ENCODE measurements at regions not wholly inside any gene's neighbourhood (a gene's known extent, or its start where the extent isn't known, plus 50 kb on each side); places are given as distances from the start of the nearest gene placed in this dataset.

- H4K20me1 ChIP-seq: no peaks in the 10 kb centered on the region
- H3K9ac ChIP-seq: no peak overlapping the region
- no peaks in the 10 kb centered on the region for H3K36me3 ChIP-seq
- H3K4me1 ChIP-seq: no peaks in the 10 kb centered on the region
- H3K27me3 ChIP-seq: no peaks in the 10 kb centered on the region
- TF ChIP-seq Cebpa-rat (IDR thresholded peaks at IDR 0.05): no peak
- no peak overlapping the region for H3K4me2 ChIP-seq
- no peak overlapping the region for H3K27ac ChIP-seq
- H3K9me3 ChIP-seq (replicated peaks in 1 of 11): no peaks in the 10 kb centered on the region
- no peak overlapping the region for H3K4me3 ChIP-seq
These were observed 1273.8 kb downstream of the FAM181B start for GRCh38 chr11:81459766-81460306.

- no peaks in the 10 kb centered on the region for H3K4me1 ChIP-seq
- H3K36me3 ChIP-seq: no peaks in the 10 kb centered on the region
- no peak overlapping the region for H3K4me2 ChIP-seq
- no peak overlapping the region for H3K27ac ChIP-seq
- no peak overlapping the region for H3K9ac ChIP-seq
- H3K4me3 ChIP-seq: no peak overlapping the region
- H3K27me3 ChIP-seq: no peaks in the 10 kb centered on the region
- TF ChIP-seq Cebpa-rat (IDR thresholded peaks at IDR 0.05): no peak
- H3K9me3 ChIP-seq (replicated peaks in 1 of 11): no peaks in the 10 kb centered on the region
- no peaks in the 10 kb centered on the region for H4K20me1 ChIP-seq
These were observed 1284.0 kb downstream of the FAM181B start for GRCh38 chr11:81449588-81450156.

GRCh38 chr11:81444297-81444696 is 1289.4 kb downstream of the FAM181B start:
- TF ChIP-seq Cebpa-rat (IDR thresholded peaks at IDR 0.05): no peak
- no peak overlapping the region for H3K4me2 ChIP-seq
- no peak overlapping the region for H3K9ac ChIP-seq
- H3K27ac ChIP-seq: no peak overlapping the region
- no peaks in the 10 kb centered on the region for H3K4me1 ChIP-seq
- H3K36me3 ChIP-seq: no peaks in the 10 kb centered on the region
- H3K9me3 ChIP-seq (replicated peaks in 1 of 11): peaks cover 0 to 7% (median 0%) of the 10 kb centered on the region in 11 experiments; a peak in 3 of 22 replicates
- no peaks in the 10 kb centered on the region for H3K27me3 ChIP-seq
- no peaks in the 10 kb centered on the region for H4K20me1 ChIP-seq
- no peak overlapping the region for H3K4me3 ChIP-seq

DNA sequence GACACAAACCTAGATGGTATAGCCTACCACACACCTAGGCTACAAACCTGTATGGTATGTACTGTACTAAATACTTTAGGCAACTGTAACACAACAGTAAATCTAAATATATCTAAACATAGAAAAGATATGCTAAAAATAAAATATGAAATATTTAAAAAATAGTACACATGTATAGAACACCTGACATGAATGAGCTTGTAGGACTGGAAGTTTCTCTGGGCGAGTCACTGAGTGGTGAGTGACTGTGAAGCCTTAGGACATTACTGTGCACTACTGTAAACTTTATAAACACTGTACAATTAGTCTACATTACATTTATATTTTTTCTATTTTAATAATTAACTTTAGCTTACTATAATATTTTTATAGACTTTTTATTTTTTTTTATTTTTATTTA is 1301.3 kb downstream of the FAM181B start:
- H3K36me3 ChIP-seq: no peaks in the 10 kb centered on the region
- no peaks in the 10 kb centered on the region for H3K27me3 ChIP-seq
- no peaks in the 10 kb centered on the region for H3K4me1 ChIP-seq
- H4K20me1 ChIP-seq: no peaks in the 10 kb centered on the region
- no peak overlapping the region for H3K9ac ChIP-seq
- H3K4me3 ChIP-seq: no peak overlapping the region
- no peaks in the 10 kb centered on the region for H3K9me3 ChIP-seq (replicated peaks in 1 of 11)
- H3K27ac ChIP-seq: no peak overlapping the region
- no peak for TF ChIP-seq Cebpa-rat (IDR thresholded peaks at IDR 0.05)
- H3K4me2 ChIP-seq: no peak overlapping the region

DNA sequence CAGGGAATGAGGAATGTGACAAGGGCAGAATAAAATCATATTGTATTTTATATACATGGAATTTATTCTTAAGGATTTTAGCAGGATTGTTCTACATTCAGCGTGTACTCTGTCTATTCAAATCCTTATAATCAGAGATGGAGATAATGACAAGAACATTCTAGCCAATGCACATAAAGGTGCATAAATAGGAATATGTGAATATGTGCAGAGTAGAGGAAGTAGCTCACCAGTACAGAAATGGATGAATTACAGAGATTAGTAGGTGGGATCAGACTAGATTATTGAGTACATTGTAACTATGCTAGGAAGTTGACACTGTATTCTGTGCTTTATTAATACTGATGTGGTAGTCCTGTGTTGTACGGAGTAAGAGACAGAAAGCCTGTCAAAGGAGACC is 1308.8 kb downstream of the FAM181B start:
- no peak overlapping the region for H3K4me2 ChIP-seq
- H3K9me3 ChIP-seq (replicated peaks in 1 of 11): no peaks in the 10 kb centered on the region
- no peak overlapping the region for H3K4me3 ChIP-seq
- H3K4me1 ChIP-seq: no peaks in the 10 kb centered on the region
- TF ChIP-seq Cebpa-rat (IDR thresholded peaks at IDR 0.05): no peak
- no peaks in the 10 kb centered on the region for H3K36me3 ChIP-seq
- H4K20me1 ChIP-seq: no peaks in the 10 kb centered on the region
- no peaks in the 10 kb centered on the region for H3K27me3 ChIP-seq
- H3K27ac ChIP-seq: no peak overlapping the region
- no peak overlapping the region for H3K9ac ChIP-seq

DNA sequence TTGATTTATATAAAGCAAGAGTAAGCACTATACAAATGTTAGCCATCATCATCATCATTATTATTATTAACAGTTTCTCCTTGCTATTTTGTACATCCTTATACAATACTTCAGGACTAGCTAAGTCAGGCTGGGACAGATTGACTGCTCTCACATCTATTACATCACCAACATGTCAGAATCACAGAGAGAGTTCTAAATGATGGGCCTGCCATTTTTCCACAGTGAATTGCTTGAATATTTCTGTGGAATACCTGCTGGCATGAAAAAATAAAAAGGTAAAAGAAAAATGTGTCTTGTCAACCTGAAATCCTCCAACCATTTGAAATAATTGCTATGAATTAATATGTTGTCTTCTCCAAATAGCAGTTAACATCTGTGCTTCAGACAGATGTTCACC is 1311.3 kb downstream of the FAM181B start:
- TF ChIP-seq Cebpa-rat (IDR thresholded peaks at IDR 0.05): no peak
- no peaks in the 10 kb centered on the region for H3K27me3 ChIP-seq
- no peak overlapping the region for H3K27ac ChIP-seq
- no peaks in the 10 kb centered on the region for H4K20me1 ChIP-seq
- H3K36me3 ChIP-seq: no peaks in the 10 kb centered on the region
- no peak overlapping the region for H3K9ac ChIP-seq
- H3K4me3 ChIP-seq: no peak overlapping the region
- no peak overlapping the region for H3K4me2 ChIP-seq
- H3K9me3 ChIP-seq (replicated peaks in 1 of 11): no peaks in the 10 kb centered on the region
- H3K4me1 ChIP-seq: no peaks in the 10 kb centered on the region

DNA sequence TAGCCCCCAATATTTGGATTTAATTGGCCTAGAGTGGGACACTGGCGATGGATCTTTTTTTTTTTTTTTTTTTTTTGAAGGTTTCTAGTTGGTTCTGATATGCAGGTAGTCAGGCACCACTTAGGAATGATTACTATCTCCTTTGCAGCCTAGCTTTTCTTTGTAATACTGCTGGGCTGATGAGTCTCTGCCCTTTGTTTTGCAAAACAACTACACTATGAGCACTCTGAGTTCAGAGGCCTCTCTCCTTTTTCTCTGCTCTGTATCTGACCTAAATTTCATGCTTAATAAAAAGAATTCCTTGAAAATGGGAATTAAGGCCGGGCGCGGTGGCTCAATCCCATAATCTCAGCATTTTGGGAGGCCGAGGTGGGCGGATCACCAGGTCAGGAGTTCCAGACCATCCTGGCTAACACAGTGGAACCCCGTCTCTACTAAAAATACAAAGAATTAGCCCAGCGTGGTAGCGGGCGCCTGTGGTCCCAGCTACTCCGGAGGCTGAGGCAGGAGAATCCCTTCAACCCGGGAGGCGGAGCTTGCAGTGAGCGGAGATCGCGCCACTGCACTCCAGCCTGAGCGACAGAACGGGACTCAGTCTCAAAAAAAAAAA is 1312.3 kb downstream of the FAM181B start:
- H3K4me1 ChIP-seq: no peaks in the 10 kb centered on the region
- H3K9me3 ChIP-seq (replicated peaks in 1 of 11): no peaks in the 10 kb centered on the region
- TF ChIP-seq Cebpa-rat (IDR thresholded peaks at IDR 0.05): no peak
- no peak overlapping the region for H3K4me3 ChIP-seq
- H3K9ac ChIP-seq: no peak overlapping the region
- H4K20me1 ChIP-seq: no peaks in the 10 kb centered on the region
- H3K27ac ChIP-seq: no peak overlapping the region
- no peaks in the 10 kb centered on the region for H3K36me3 ChIP-seq
- no peaks in the 10 kb centered on the region for H3K27me3 ChIP-seq
- H3K4me2 ChIP-seq: no peak overlapping the region

- H3K4me1 ChIP-seq: no peaks in the 10 kb centered on the region
- TF ChIP-seq Cebpa-rat (IDR thresholded peaks at IDR 0.05): no peak
- H3K36me3 ChIP-seq: no peaks in the 10 kb centered on the region
- no peaks in the 10 kb centered on the region for H3K27me3 ChIP-seq
- H3K4me3 ChIP-seq: no peak overlapping the region
- no peaks in the 10 kb centered on the region for H3K9me3 ChIP-seq (replicated peaks in 1 of 11)
- H3K27ac ChIP-seq: no peak overlapping the region
- no peak overlapping the region for H3K4me2 ChIP-seq
- no peak overlapping the region for H3K9ac ChIP-seq
- no peaks in the 10 kb centered on the region for H4K20me1 ChIP-seq
These were observed 1312.9 kb downstream of the FAM181B start for GRCh38 chr11:81420668-81421250.

GRCh38 chr11:81397316-81397715 is 1336.3 kb downstream of the FAM181B start:
- no peak overlapping the region for H3K9ac ChIP-seq
- H3K36me3 ChIP-seq: no peaks in the 10 kb centered on the region
- H3K4me3 ChIP-seq: no peak overlapping the region
- no peaks in the 10 kb centered on the region for H3K27me3 ChIP-seq
- TF ChIP-seq Cebpa-rat (IDR thresholded peaks at IDR 0.05): no peak
- no peaks in the 10 kb centered on the region for H3K9me3 ChIP-seq (replicated peaks in 1 of 11)
- no peak overlapping the region for H3K4me2 ChIP-seq
- no peaks in the 10 kb centered on the region for H3K4me1 ChIP-seq
- H3K27ac ChIP-seq: no peak overlapping the region
- no peaks in the 10 kb centered on the region for H4K20me1 ChIP-seq

GRCh38 chr11:81394311-81394710 is 1339.4 kb downstream of the FAM181B start:
- H3K27ac ChIP-seq: no peak overlapping the region
- TF ChIP-seq Cebpa-rat (IDR thresholded peaks at IDR 0.05): no peak

More at GRCh38 chr11:81394311-81394710, 1339.4 kb downstream of the FAM181B start:
- Histone ChIP-seq H3K4me1 (no peaks in the 10 kb centered on the region), H3K9ac (no peak overlapping the region), H3K4me3 (no peak overlapping the region), H3K36me3 (no peaks in the 10 kb centered on the region), H3K27me3 (no peaks in the 10 kb centered on the region), H3K9me3 (replicated peaks in 1 of 11) (no peaks in the 10 kb centered on the region), H4K20me1 (no peaks in the 10 kb centered on the region), H3K4me2 (no peak overlapping the region)

Measured in BLaER1 treated with 17β-estradiol and CSF1 and Interleukin-3, amounts not matched to agents 10 nM and 100 nM (cell line).